Left cardiac atrium (tissue), 4 donors: ENCODE measurements at regions not wholly inside any gene's neighbourhood (a gene's known extent, or its start where the extent isn't known, plus 50 kb on each side); places are given as distances from the start of the nearest gene placed in this dataset.
"Not testable (repeated sequence)": the region's sequence is repeated elsewhere in the genome, so short reads cannot be mapped to it uniquely, and the experiment has no call there.

Source experiments
- ATAC-seq, 2 donors: fragments of 200-7000 bp; cut with Tn5 transposase; one replicate each; pipeline ENCODE4 v1.9.1; 2020; ENCODE audit warnings: mild to moderate bottlenecking in 2 of 2, moderate library complexity in 2 of 2
- DNase-seq: peaks from one replicate; pipeline ENCODE4 v3.0.0-alpha.2; 2020
- intact Hi-C, 2 donors: fragments of 100-400 bp; cut with DNase I; formaldehyde crosslinking; loops; one replicate each; pipeline versions ENCODE4 v1.14.1 to v1.15.1; 2022 to 2023
- donor health status: DM: no; HTN: yes; CAD: no.
- donor health status: DM: no; HTN: yes; CAD: no; lungs with severe emphysema.
- donor health status: DM: yes; HTN: yes; CAD: no.
- donor health status: Dilated cardiomyopathy.

DNA sequence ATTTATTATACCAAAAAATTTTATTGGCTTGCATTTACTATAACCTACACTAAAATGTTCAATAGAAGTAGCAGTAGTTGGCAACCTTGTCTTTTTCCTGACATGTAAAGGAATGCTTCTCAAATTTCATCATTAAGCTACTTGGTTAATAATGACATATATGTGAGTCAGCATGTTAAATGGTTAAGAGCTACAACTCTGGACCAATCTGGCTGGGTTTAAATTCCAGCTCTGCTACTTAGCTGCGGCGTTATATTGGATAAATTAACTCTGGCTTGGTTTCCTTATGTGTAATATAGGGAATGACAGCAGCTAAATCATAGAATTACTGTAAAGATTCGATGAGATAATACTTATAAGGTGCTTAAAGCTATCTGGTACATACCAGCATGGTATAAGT is 53.7 kb upstream of the OTOGL start:
- intact Hi-C loops: no loop called here
- DNase-seq (no peak), ATAC-seq (no peak)

- ATAC-seq (peak in 1 of 2 donors; percentile 62), DNase-seq (no peak)
- intact Hi-C loops: no loop called here
These were observed 54.7 kb upstream of the OTOGL start for GRCh38 chr12:80044694-80045046.

DNA sequence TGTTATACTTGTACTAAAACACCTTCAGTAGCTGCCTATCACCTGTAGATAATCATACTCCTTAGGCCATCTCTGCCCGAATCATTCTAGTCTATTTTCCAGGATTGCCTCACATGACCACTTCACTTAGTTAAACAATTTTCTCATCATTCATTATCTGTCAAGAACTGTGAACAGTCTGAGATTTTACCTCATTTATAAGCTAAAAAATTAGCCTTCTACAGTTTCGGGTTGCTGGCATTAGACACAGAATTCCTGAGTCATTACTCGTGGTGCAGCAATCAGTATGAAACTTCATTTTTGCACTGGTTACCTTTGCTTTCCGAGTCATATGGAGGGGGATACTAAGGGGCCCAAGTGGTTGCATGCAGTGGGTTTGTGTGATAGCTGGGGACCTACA is 57.6 kb upstream of the OTOGL start:
- intact Hi-C loops: no loop called here
- ATAC-seq (peak in 1 of 2 donors; percentile 87), DNase-seq (no peak)

DNA sequence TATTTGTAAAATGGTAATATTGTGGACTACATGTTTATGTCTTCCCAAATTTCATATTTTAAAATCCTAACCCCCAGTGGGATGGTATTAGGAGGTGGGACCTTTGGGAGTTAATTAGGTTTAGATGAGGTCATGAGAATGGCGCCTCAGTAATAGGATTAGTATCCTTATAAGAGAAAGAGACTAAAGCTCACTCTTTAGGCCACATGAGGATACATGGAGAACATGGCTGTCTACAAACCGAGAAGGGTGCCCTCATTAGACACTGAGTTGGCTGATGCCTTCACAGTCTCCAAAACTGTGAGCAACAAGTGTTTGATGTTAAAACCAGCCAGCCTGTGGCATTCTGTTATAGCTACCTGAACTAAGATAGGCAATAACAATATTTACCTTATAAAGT is 58.3 kb upstream of the OTOGL start:
- DNase-seq (no peak), ATAC-seq (no peak)
- intact Hi-C loops: no loop called here

GRCh38 chr12:80040075-80040738 is 59.1 kb upstream of the OTOGL start:
- DNase-seq (no peak), ATAC-seq (no peak)
- intact Hi-C loops: no loop called here

DNA sequence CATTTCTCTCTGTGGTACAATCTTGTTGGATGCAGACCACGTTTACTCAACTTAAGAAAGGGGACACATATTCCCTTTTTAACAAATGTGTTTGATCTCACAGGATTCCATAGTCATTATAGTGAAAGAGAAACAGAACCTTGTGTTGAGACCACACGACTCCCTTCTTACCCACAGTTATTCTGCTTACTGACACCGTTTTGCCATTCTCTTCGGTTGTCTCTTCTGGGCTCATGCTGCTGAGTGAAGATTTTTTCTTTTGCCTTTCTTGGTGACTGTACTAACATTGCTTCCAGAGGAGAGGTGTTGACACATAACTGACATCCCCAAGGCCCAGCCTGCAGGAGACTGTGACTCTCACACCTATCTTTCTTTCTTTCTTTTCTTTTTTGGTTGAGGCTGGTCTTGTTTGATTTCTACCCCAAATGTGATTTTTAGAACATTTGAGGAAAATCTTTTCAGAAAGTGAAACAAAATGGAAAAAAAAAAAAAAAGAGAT is 61.2 kb upstream of the OTOGL start:
- intact Hi-C loops: no loop called here
- ATAC-seq: peak in 1 of 2 donors; percentile 45

DNA sequence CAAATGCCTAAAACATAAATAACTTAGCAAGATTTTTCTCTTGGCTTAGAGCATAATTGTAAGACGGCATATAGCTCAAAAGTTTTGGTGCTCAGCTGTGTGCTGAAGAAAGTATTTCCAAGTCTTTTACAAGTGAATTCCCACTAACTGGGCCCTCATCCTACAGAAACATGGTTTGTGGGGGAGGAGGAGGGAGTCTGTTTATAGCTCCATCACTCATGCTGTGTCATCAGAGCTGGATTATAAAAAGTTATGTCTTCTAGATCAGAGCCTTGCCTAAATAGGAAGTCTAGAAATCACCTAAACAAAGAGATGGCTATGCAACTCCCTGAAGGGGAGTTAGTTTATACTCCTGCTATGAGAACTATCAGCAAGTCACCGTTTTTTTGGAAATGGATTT is 65.9 kb upstream of the OTOGL start:
- intact Hi-C loops: no loop called here
- ATAC-seq (peak in 1 of 2 donors; percentile 94), DNase-seq (no peak)

More for the DNA sequence above, 61.2 kb upstream of the OTOGL start:
- no peak for DNase-seq

GRCh38 chr12:80032946-80033345 is 66.4 kb upstream of the OTOGL start:
- no peak for DNase-seq
- intact Hi-C loops: no loop called here
- ATAC-seq: no peak

GRCh38 chr12:80031229-80031628 is 68.1 kb upstream of the OTOGL start:
- intact Hi-C loops: no loop called here

GRCh38 chr12:80025638-80026037 is 73.7 kb upstream of the OTOGL start:
- no peak for DNase-seq
- intact Hi-C loops: no loop called here
- no peak for ATAC-seq

More at GRCh38 chr12:80031229-80031628, 68.1 kb upstream of the OTOGL start:
- DNase-seq (no peak), ATAC-seq (no peak)

GRCh38 chr12:80019691-80020090 is 79.6 kb upstream of the OTOGL start:
- no peak for ATAC-seq
- intact Hi-C loops: no loop called here
- no peak for DNase-seq

- DNase-seq: no peak
- intact Hi-C loops: no loop called here
- ATAC-seq: no peak
These were observed 81.2 kb upstream of the OTOGL start for GRCh38 chr12:80018119-80018518.

GRCh38 chr12:80017261-80017870 is 82.0 kb upstream of the OTOGL start:
- ATAC-seq (no peak), DNase-seq (no peak)
- intact Hi-C loops: no loop called here

- ATAC-seq (no peak), DNase-seq (no peak)
- intact Hi-C loops: no loop called here
These were observed 81.8 kb upstream of the PPP1R12A start for GRCh38 chr12:80016684-80017083.

GRCh38 chr12:80015660-80016059 is 80.8 kb upstream of the PPP1R12A start:
- intact Hi-C loops: no loop called here
- DNase-seq (no peak), ATAC-seq (no peak)

DNA sequence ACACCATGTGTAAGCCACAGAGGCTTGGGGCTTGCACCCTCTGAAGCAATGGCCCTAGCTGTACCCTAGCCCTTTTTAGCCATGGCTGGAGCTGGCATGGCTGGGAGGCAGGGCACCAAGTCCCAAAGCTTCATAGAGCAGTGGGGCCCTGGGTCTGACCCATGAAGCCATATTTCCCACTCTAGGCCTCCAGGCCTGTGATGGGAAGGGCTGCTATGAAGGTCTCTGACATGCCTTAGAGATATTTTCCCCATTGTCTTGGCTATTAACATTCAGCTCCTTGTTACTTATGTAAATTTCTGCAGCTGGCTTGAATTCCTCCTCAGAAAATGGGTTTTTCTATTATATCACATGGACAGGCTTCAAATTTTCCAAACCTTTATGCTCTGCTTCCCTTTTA is 68.8 kb upstream of the PPP1R12A start:
- ATAC-seq, DNase-seq, intact Hi-C loops: not testable (repeated sequence)

DNA sequence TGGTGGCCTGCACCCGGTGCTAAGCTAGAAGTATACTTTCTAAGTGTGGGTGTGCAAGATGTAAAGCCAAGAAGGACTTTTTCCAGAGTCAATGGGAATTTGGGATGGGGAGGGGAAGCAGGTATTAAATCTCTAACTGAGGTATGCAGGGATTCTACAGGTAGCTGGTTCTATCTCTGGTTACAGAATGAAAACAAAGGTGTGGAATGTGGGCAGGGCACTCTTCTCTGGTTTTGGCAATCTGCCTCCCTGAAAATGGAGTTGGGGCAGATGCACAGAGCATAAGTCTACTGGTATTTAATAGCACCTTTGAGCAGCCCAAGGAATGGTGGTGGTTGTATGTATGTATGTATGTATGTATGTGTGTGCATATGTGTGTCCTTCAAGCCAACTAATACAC is 66.7 kb upstream of the PPP1R12A start:
- no peak for DNase-seq
- no peak for ATAC-seq
- intact Hi-C loops: no loop called here

GRCh38 chr12:80000831-80001230 is 65.9 kb upstream of the PPP1R12A start:
- ATAC-seq (no peak), DNase-seq (no peak)
- intact Hi-C loops: no loop called here

- ATAC-seq (no peak), DNase-seq (no peak)
- intact Hi-C loops: no loop called here
These were observed 63.7 kb upstream of the PPP1R12A start for GRCh38 chr12:79998554-79998953.

DNA sequence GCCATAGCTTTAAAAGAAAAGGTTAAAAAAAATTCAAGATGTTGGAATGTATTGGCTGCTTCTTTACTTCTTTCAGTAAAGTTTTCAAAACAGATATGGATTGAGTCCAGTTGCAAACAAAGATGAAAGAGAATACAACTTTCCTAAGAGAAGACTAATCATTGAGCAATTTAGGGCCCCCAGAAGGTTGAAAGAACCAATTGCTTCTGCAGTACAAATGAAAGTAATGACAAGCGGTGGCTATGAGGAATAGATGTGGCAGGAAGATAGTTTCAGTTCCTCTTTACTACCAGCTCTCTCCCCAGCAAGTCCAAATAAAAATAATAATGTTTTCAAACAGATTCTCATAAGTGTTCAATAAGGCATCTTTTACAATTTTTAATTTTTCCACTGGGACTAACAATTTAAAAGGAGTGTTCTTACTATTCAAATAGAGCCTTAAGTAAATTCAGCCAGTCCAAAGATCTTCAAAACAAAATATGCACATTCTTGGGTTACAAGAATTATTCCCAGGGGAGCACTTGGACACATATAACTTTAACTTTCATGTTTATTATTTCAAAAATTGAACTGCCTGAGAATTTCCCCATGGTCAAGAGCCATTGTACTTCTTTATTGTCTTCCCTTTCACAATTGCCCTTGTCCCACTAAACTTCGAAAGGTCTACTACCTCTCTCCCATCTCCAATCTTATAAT is 62.3 kb upstream of the PPP1R12A start:
- intact Hi-C loops: no loop called here
- no peak for ATAC-seq
- DNase-seq: no peak
